B cell (primary cell): ENCODE measurements at regions not wholly inside any gene's neighbourhood (a gene's known extent, or its start where the extent isn't known, plus 50 kb on each side); places are given as distances from the start of the nearest gene placed in this dataset.

Source experiments
- ATAC-seq: fragments of 200-7000 bp; cut with Tn5 transposase; one replicate; pipeline ENCODE4 v1.10.0; 2021; ENCODE audit warnings: low read depth, mild to moderate bottlenecking, moderate number of reproducible peaks, moderate library complexity
- CTCF ChIA-PET: fragments of 350-600 bp; sonication (Branson Sonifier 250); formaldehyde crosslinking; loops from one replicate; lab custom pipeline; 2021; ENCODE audit warnings: antibody characterized with exemption, inconsistent platforms; lab: Charles Lee
- POLR2A ChIA-PET: fragments of 350-600 bp; sonication (Branson Sonifier 250); formaldehyde crosslinking; loops from one replicate; lab custom pipeline; 2021; ENCODE audit warnings: antibody characterized with exemption; lab: Charles Lee
- DNase-seq: peaks from one replicate; pipeline ENCODE4 v3.0.0; 2013
- H2AFZ ChIP-seq: 2 replicates; pipeline ENCODE4 v1.6.1; 2012; ENCODE audit warnings: mild to moderate bottlenecking, low read depth, low read length; ENCODE audit not compliant: insufficient read depth, poor library complexity, severe bottlenecking
- H3K27ac ChIP-seq, 2 donors: 1 replicate in 1 of 2; 2 replicates in 1 of 2; pipeline ENCODE4 v1.5.1; 2012 to 2013; ENCODE audit warnings: low read length in 2 of 2, mild to moderate bottlenecking in 2 of 2, moderate library complexity in 1 of 2
- H3K27me3 ChIP-seq, 4 experiments: fragments of 200-600 bp in 1 of 4; sonication (generic) in 1 of 4; replicated peaks in 1 of 4; 1 replicate in 2 of 4; 2 replicates in 2 of 4; pipeline versions ENCODE4 v1.6.1 to v1.7.0; 2013 to 2016; ENCODE audit warnings: low read length in 3 of 4, mild to moderate bottlenecking in 2 of 4, mixed read lengths in 1 of 4, moderate library complexity in 1 of 4; ENCODE audit not compliant: insufficient read depth in 4 of 4, control insufficient read depth in 3 of 4; ENCODE audit errors: control extremely low read depth in 1 of 4
- H3K36me3 ChIP-seq, 2 experiments: replicated peaks in 1 of 2; 1 replicate in 1 of 2; 2 replicates in 1 of 2; pipeline versions ENCODE4 v1.6.1 to v1.7.1; 2013; ENCODE audit warnings: low read length in 1 of 2; ENCODE audit not compliant: insufficient read depth in 2 of 2, control insufficient read depth in 1 of 2; ENCODE audit errors: control extremely low read depth in 1 of 2, extremely low read depth in 1 of 2
- H3K4me1 ChIP-seq, 2 donors: fragments of 200-600 bp in 1 of 2; sonication (generic) in 1 of 2; 1 replicate in 1 of 2; 2 replicates in 1 of 2; pipeline versions ENCODE4 v1.5.1 to v1.6.1; 2013 to 2017; ENCODE audit warnings: low read length in 2 of 2; ENCODE audit not compliant: control insufficient read depth in 2 of 2, insufficient read depth in 2 of 2
- H3K4me2 ChIP-seq: replicated peaks from 2 replicates; pipeline ENCODE3; 2012; ENCODE audit warnings: mild to moderate bottlenecking, low read depth, low read length; ENCODE audit not compliant: poor library complexity, severe bottlenecking
- H3K4me3 ChIP-seq, 5 experiments: fragments of 200-600 bp in 1 of 5; sonication (generic) in 1 of 5; 1 replicate in 3 of 5; 2 replicates in 2 of 5; pipeline versions ENCODE4 v1.5.1 to v1.7.0; 2011 to 2016; ENCODE audit warnings: low read length in 4 of 5, mild to moderate bottlenecking in 4 of 5, low read depth in 2 of 5, control low read depth in 1 of 5, moderate library complexity in 1 of 5; ENCODE audit not compliant: insufficient read depth in 1 of 5; ENCODE audit errors: control extremely low read depth in 1 of 5, extremely low read depth in 1 of 5
- H3K79me2 ChIP-seq: fragments of 200-600 bp; sonication (generic); one replicate; pipeline ENCODE4 v1.6.0; 2016; ENCODE audit warnings: low read length; ENCODE audit not compliant: control insufficient read depth, insufficient read depth
- H3K9ac ChIP-seq: fragments of 200-600 bp; sonication (generic); 2 replicates; pipeline ENCODE4 v1.6.1; 2017; ENCODE audit warnings: mild to moderate bottlenecking, low read length, moderate library complexity
- H3K9me3 ChIP-seq, 3 donors: one replicate each; pipeline versions ENCODE4 v1.6.1 to v1.7.1; 2013; ENCODE audit warnings: low read length in 2 of 3; ENCODE audit not compliant: control insufficient read depth in 2 of 3, insufficient read depth in 1 of 3; ENCODE audit errors: control extremely low read depth in 1 of 3
- H4K20me1 ChIP-seq: 2 replicates; pipeline ENCODE4 v1.6.0; 2012; ENCODE audit warnings: mild to moderate bottlenecking, low read length; ENCODE audit not compliant: insufficient read depth, control insufficient read depth, poor library complexity, severe bottlenecking
- H3K27ac Mint-ChIP-seq: one replicate; pipeline ENCODE4 v1.8.0; 2021; ENCODE audit warnings: mixed read lengths
- H3K27me3 Mint-ChIP-seq: one replicate; pipeline ENCODE4 v1.8.0; 2021; ENCODE audit warnings: mixed read lengths
- H3K4me1 Mint-ChIP-seq: one replicate; pipeline ENCODE4 v1.8.0; 2021; ENCODE audit warnings: mixed read lengths
- H3K4me3 Mint-ChIP-seq: one replicate; pipeline ENCODE4 v1.8.0; 2021; ENCODE audit warnings: mixed read lengths
- H3K9me3 Mint-ChIP-seq: one replicate; pipeline ENCODE4 v1.8.0; 2022; ENCODE audit warnings: mixed read lengths; ENCODE audit not compliant: insufficient read depth
- CTCF ChIP-seq: fragments of 200-600 bp; IDR thresholded peaks from one replicate; pipeline ENCODE4 v1.8.0; 2022; ENCODE audit warnings: antibody characterized with exemption, mild to moderate bottlenecking
- EZH2 ChIP-seq: IDR thresholded peaks from 2 replicates; pipeline ENCODE4 v1.6.1; 2012; ENCODE audit warnings: borderline replicate concordance, low read depth, mild to moderate bottlenecking, moderate library complexity, low read length; ENCODE audit not compliant: insufficient read depth, poor library complexity, severe bottlenecking
- WGBS: methylation state at CpG from one replicate; pipeline ENCODE4 v1.1.5; 2013; ENCODE audit warnings: missing lambda C conversion rate; ENCODE audit not compliant: insufficient coverage; 5-methylcytosine and 5-hydroxymethylcytosine counted together
- intact Hi-C: fragments of 100-400 bp; cut with micrococcal nuclease; formaldehyde crosslinking; loops from one replicate; pipeline ENCODE4 v1.10.0; 2022

GRCh38 chr5:173472164-173472563 is 143.9 kb upstream of the STC2 start:
- H3K79me2 ChIP-seq: no peaks in the 10 kb centered on the region
- no peaks in the 10 kb centered on the region for H3K4me1 ChIP-seq
- no peaks in the 10 kb centered on the region for H3K36me3 ChIP-seq
- ChIA-PET CTCF (no interaction called here), POLR2A (no interaction called here)
- ATAC-seq: no peak
- Mint-ChIP-seq H3K4me1 (no peaks in the 10 kb centered on the region), H3K4me3 (no peak overlapping the region), H3K9me3 (no peaks in the 10 kb centered on the region), H3K27me3 (peaks cover 4% of the 10 kb centered on the region), H3K27ac (no peak overlapping the region)
- H3K9ac ChIP-seq: no peak overlapping the region
- DNase-seq: no peak
- intact Hi-C loops: no loop called here
- 79% methylated on average over 2 of the region's 3 CpGs for WGBS
- H3K9me3 ChIP-seq: no peaks in the 10 kb centered on the region
- H3K4me3 ChIP-seq: no peak overlapping the region
- no peak overlapping the region for H2AFZ ChIP-seq
- H3K4me2 ChIP-seq: no peak overlapping the region
- no peaks in the 10 kb centered on the region for H4K20me1 ChIP-seq
- no peak overlapping the region for H3K27ac ChIP-seq
- TF ChIP-seq CTCF (no peak), EZH2 (no peak)
- H3K27me3 ChIP-seq: peaks cover 0 to 4% (median 0%) of the 10 kb centered on the region in 4 experiments

- Histone ChIP-seq H3K4me3 (no peak overlapping the region), H3K9me3 (peaks cover 0 to 13% (median 2%) of the 10 kb centered on the region in 3 donors), H3K27ac (no peak overlapping the region), H3K4me2 (no peak overlapping the region), H3K4me1 (no peaks in the 10 kb centered on the region), H3K9ac (no peak overlapping the region), H4K20me1 (no peaks in the 10 kb centered on the region), H3K79me2 (no peaks in the 10 kb centered on the region), H3K36me3 (no peaks in the 10 kb centered on the region), H3K27me3 (peaks cover 0 to 8% (median 0%) of the 10 kb centered on the region in 4 experiments), H2AFZ (no peak overlapping the region)
- Mint-ChIP-seq H3K4me1 (no peaks in the 10 kb centered on the region), H3K4me3 (no peak overlapping the region), H3K27ac (no peak overlapping the region), H3K9me3 (peaks cover 8% of the 10 kb centered on the region), H3K27me3 (peaks cover 7% of the 10 kb centered on the region)
- no peak for TF ChIP-seq CTCF
- TF ChIP-seq EZH2: no peak
- WGBS: 100% methylated on average over 3 of the region's 4 CpGs
- intact Hi-C loops: no loop called here
- POLR2A ChIA-PET: no interaction called here
- ATAC-seq (no peak), DNase-seq (no peak)
- CTCF ChIA-PET: no interaction called here
Measured at GRCh38 chr5:173468821-173469251, 140.6 kb upstream of the STC2 start.
